B cell (primary cell): ENCODE measurements at regions not wholly inside any gene's neighbourhood (a gene's known extent, or its start where the extent isn't known, plus 50 kb on each side); places are given as distances from the start of the nearest gene placed in this dataset.
"Not testable (repeated sequence)": the region's sequence is repeated elsewhere in the genome, so short reads cannot be mapped to it uniquely, and the experiment has no call there.

ENCODE experiments used
- ATAC-seq: fragments of 200-7000 bp; cut with Tn5 transposase; one replicate; pipeline ENCODE4 v1.10.0; 2021; ENCODE audit warnings: low read depth, mild to moderate bottlenecking, moderate number of reproducible peaks, moderate library complexity
- CTCF ChIA-PET: fragments of 350-600 bp; sonication (Branson Sonifier 250); formaldehyde crosslinking; loops from one replicate; lab custom pipeline; 2021; ENCODE audit warnings: antibody characterized with exemption, inconsistent platforms; lab: Charles Lee
- POLR2A ChIA-PET: fragments of 350-600 bp; sonication (Branson Sonifier 250); formaldehyde crosslinking; loops from one replicate; lab custom pipeline; 2021; ENCODE audit warnings: antibody characterized with exemption; lab: Charles Lee
- DNase-seq: peaks from one replicate; pipeline ENCODE4 v3.0.0; 2013
- H2AFZ ChIP-seq: 2 replicates; pipeline ENCODE4 v1.6.1; 2012; ENCODE audit warnings: mild to moderate bottlenecking, low read depth, low read length; ENCODE audit not compliant: insufficient read depth, poor library complexity, severe bottlenecking
- H3K27ac ChIP-seq, 2 donors: 1 replicate in 1 of 2; 2 replicates in 1 of 2; pipeline ENCODE4 v1.5.1; 2012 to 2013; ENCODE audit warnings: low read length in 2 of 2, mild to moderate bottlenecking in 2 of 2, moderate library complexity in 1 of 2
- H3K27me3 ChIP-seq, 4 experiments: fragments of 200-600 bp in 1 of 4; sonication (generic) in 1 of 4; replicated peaks in 1 of 4; 1 replicate in 2 of 4; 2 replicates in 2 of 4; pipeline versions ENCODE4 v1.6.1 to v1.7.0; 2013 to 2016; ENCODE audit warnings: low read length in 3 of 4, mild to moderate bottlenecking in 2 of 4, mixed read lengths in 1 of 4, moderate library complexity in 1 of 4; ENCODE audit not compliant: insufficient read depth in 4 of 4, control insufficient read depth in 3 of 4; ENCODE audit errors: control extremely low read depth in 1 of 4
- H3K36me3 ChIP-seq, 2 experiments: replicated peaks in 1 of 2; 1 replicate in 1 of 2; 2 replicates in 1 of 2; pipeline versions ENCODE4 v1.6.1 to v1.7.1; 2013; ENCODE audit warnings: low read length in 1 of 2; ENCODE audit not compliant: insufficient read depth in 2 of 2, control insufficient read depth in 1 of 2; ENCODE audit errors: control extremely low read depth in 1 of 2, extremely low read depth in 1 of 2
- H3K4me1 ChIP-seq, 2 donors: fragments of 200-600 bp in 1 of 2; sonication (generic) in 1 of 2; 1 replicate in 1 of 2; 2 replicates in 1 of 2; pipeline versions ENCODE4 v1.5.1 to v1.6.1; 2013 to 2017; ENCODE audit warnings: low read length in 2 of 2; ENCODE audit not compliant: control insufficient read depth in 2 of 2, insufficient read depth in 2 of 2
- H3K4me2 ChIP-seq: replicated peaks from 2 replicates; pipeline ENCODE3; 2012; ENCODE audit warnings: mild to moderate bottlenecking, low read depth, low read length; ENCODE audit not compliant: poor library complexity, severe bottlenecking
- H3K4me3 ChIP-seq, 5 experiments: fragments of 200-600 bp in 1 of 5; sonication (generic) in 1 of 5; 1 replicate in 3 of 5; 2 replicates in 2 of 5; pipeline versions ENCODE4 v1.5.1 to v1.7.0; 2011 to 2016; ENCODE audit warnings: low read length in 4 of 5, mild to moderate bottlenecking in 4 of 5, low read depth in 2 of 5, control low read depth in 1 of 5, moderate library complexity in 1 of 5; ENCODE audit not compliant: insufficient read depth in 1 of 5; ENCODE audit errors: control extremely low read depth in 1 of 5, extremely low read depth in 1 of 5
- H3K79me2 ChIP-seq: fragments of 200-600 bp; sonication (generic); one replicate; pipeline ENCODE4 v1.6.0; 2016; ENCODE audit warnings: low read length; ENCODE audit not compliant: control insufficient read depth, insufficient read depth
- H3K9ac ChIP-seq: fragments of 200-600 bp; sonication (generic); 2 replicates; pipeline ENCODE4 v1.6.1; 2017; ENCODE audit warnings: mild to moderate bottlenecking, low read length, moderate library complexity
- H3K9me3 ChIP-seq, 3 donors: one replicate each; pipeline versions ENCODE4 v1.6.1 to v1.7.1; 2013; ENCODE audit warnings: low read length in 2 of 3; ENCODE audit not compliant: control insufficient read depth in 2 of 3, insufficient read depth in 1 of 3; ENCODE audit errors: control extremely low read depth in 1 of 3
- H4K20me1 ChIP-seq: 2 replicates; pipeline ENCODE4 v1.6.0; 2012; ENCODE audit warnings: mild to moderate bottlenecking, low read length; ENCODE audit not compliant: insufficient read depth, control insufficient read depth, poor library complexity, severe bottlenecking
- H3K27ac Mint-ChIP-seq: one replicate; pipeline ENCODE4 v1.8.0; 2021; ENCODE audit warnings: mixed read lengths
- H3K27me3 Mint-ChIP-seq: one replicate; pipeline ENCODE4 v1.8.0; 2021; ENCODE audit warnings: mixed read lengths
- H3K4me1 Mint-ChIP-seq: one replicate; pipeline ENCODE4 v1.8.0; 2021; ENCODE audit warnings: mixed read lengths
- H3K4me3 Mint-ChIP-seq: one replicate; pipeline ENCODE4 v1.8.0; 2021; ENCODE audit warnings: mixed read lengths
- H3K9me3 Mint-ChIP-seq: one replicate; pipeline ENCODE4 v1.8.0; 2022; ENCODE audit warnings: mixed read lengths; ENCODE audit not compliant: insufficient read depth
- CTCF ChIP-seq: fragments of 200-600 bp; IDR thresholded peaks from one replicate; pipeline ENCODE4 v1.8.0; 2022; ENCODE audit warnings: antibody characterized with exemption, mild to moderate bottlenecking
- EZH2 ChIP-seq: IDR thresholded peaks from 2 replicates; pipeline ENCODE4 v1.6.1; 2012; ENCODE audit warnings: borderline replicate concordance, low read depth, mild to moderate bottlenecking, moderate library complexity, low read length; ENCODE audit not compliant: insufficient read depth, poor library complexity, severe bottlenecking
- WGBS: methylation state at CpG from one replicate; pipeline ENCODE4 v1.1.5; 2013; ENCODE audit warnings: missing lambda C conversion rate; ENCODE audit not compliant: insufficient coverage; 5-methylcytosine and 5-hydroxymethylcytosine counted together
- intact Hi-C: fragments of 100-400 bp; cut with micrococcal nuclease; formaldehyde crosslinking; loops from one replicate; pipeline ENCODE4 v1.10.0; 2022

- H3K4me2 ChIP-seq, H3K9me3 ChIP-seq, H3K4me3 Mint-ChIP-seq, intact Hi-C loops, H3K27me3 Mint-ChIP-seq, H3K27ac ChIP-seq, CTCF ChIA-PET, H3K79me2 ChIP-seq, H2AFZ ChIP-seq, H3K4me1 ChIP-seq, H4K20me1 ChIP-seq, H3K4me3 ChIP-seq, H3K27ac Mint-ChIP-seq, DNase-seq, H3K4me1 Mint-ChIP-seq, H3K27me3 ChIP-seq, H3K9ac ChIP-seq, POLR2A ChIA-PET, H3K36me3 ChIP-seq, ATAC-seq: not testable (repeated sequence)
- peaks cover 15% of the 10 kb centered on the region for H3K9me3 Mint-ChIP-seq
- WGBS = no CpG with 5 or more reads among the region's 2 CpGs
- peak; percentile 19 for TF ChIP-seq CTCF
These were observed 124.9 kb downstream of the CPZ start for GRCh38 chr4:8717470-8717869.

- Histone ChIP-seq H3K36me3 (no peaks in the 10 kb centered on the region), H3K27me3 (no peaks in the 10 kb centered on the region), H3K79me2 (no peaks in the 10 kb centered on the region), H3K27ac (no peak overlapping the region), H3K4me2 (no peak overlapping the region), H4K20me1 (no peaks in the 10 kb centered on the region), H3K4me3 (no peak overlapping the region), H3K9ac (no peak overlapping the region), H3K9me3 (peaks cover 3 to 33% (median 11%) of the 10 kb centered on the region in 3 donors), H3K4me1 (no peaks in the 10 kb centered on the region), H2AFZ (no peak overlapping the region)
- intact Hi-C loops = no loop called here
- Mint-ChIP-seq H3K9me3 (peaks cover 18% of the 10 kb centered on the region), H3K27ac (no peak overlapping the region), H3K4me1 (no peaks in the 10 kb centered on the region), H3K27me3 (no peaks in the 10 kb centered on the region), H3K4me3 (no peak overlapping the region)
- 73% methylated on average over 8 of the region's 8 CpGs for WGBS
- CTCF ChIA-PET = no interaction called here
- TF ChIP-seq EZH2 (no peak), CTCF (no peak)
- POLR2A ChIA-PET = no interaction called here
- DNase-seq = no peak
- no peak for ATAC-seq
These were observed 118.4 kb downstream of the CPZ start for GRCh38 chr4:8710946-8711345.
